Stomach (tissue), 4 donors: ENCODE measurements at regions not wholly inside any gene's neighbourhood (a gene's known extent, or its start where the extent isn't known, plus 50 kb on each side); places are given as distances from the start of the nearest gene placed in this dataset.

Experiments used
- CTCF ChIP-seq, 7 experiments: fragments of 450-650 bp in 4 of 7; fragments of 200-600 bp in 3 of 7; sonication (generic) in 3 of 7; IDR thresholded peaks; one replicate each; pipeline ENCODE4 v1.5.1; 2016 to 2019; ENCODE audit warnings: antibody characterized with exemption in 7 of 7, control low read depth in 2 of 7, mild to moderate bottlenecking in 1 of 7
- EP300 ChIP-seq: sonication (generic); formaldehyde crosslinking; IDR thresholded peaks from one replicate; pipeline ENCODE4 v1.6.1; 2017; ENCODE audit warnings: antibody characterized with exemption
- POLR2A ChIP-seq, 4 donors: fragments of 450-650 bp; IDR thresholded peaks; one replicate each; pipeline ENCODE4 v1.6.1; 2016; ENCODE audit warnings: antibody characterized with exemption in 4 of 4, control low read depth in 2 of 4, mild to moderate bottlenecking in 1 of 4, moderate library complexity in 1 of 4
- POLR2AphosphoS5 ChIP-seq, 3 donors: sonication (generic); formaldehyde crosslinking; IDR thresholded peaks; one replicate each; pipeline ENCODE4 v1.6.1; 2016; ENCODE audit warnings: antibody characterized with exemption in 3 of 3

DNA sequence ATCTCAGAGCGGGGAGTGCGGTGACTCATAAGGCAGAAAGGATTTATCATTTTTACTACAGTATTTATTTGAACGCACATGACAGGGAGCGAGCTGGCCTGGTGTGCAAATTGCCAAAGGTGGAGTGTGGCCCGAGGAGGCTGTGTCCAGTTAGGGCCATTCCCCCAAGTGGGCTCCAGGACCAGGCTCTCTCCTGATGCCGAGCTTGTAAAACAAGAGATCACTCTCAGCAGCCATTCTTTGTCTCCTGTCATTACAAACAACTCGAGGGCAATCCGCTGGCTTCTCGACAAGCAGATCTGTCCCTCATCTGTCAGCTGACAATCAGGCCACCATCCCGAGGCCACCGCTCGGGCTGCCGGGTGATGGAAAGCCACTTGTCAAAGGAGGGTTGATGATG is 418.9 kb downstream of the ZNF536 start:
- TF ChIP-seq CTCF (IDR thresholded peaks at IDR 0.05) (no peak), POLR2A (IDR thresholded peaks at IDR 0.05) (no peak), POLR2AphosphoS5 (IDR thresholded peaks at IDR 0.05) (no peak), EP300 (no peak)
